Endothelial cell of umbilical vein (primary cell): ENCODE measurements at regions not wholly inside any gene's neighbourhood (a gene's known extent, or its start where the extent isn't known, plus 50 kb on each side); places are given as distances from the start of the nearest gene placed in this dataset.

Source experiments
- BruUV-seq: library from RNA; stranded (reverse); fragments of 400-500 nt; replicated peaks from 2 replicates; lab custom pipeline; 2021; lab: Mats Ljungman, UMichigan
- CTCF ChIA-PET: fragments of 300-600, 350-600 bp; sonication (Branson Sonifier 250); formaldehyde crosslinking; loops from one replicate; lab custom pipeline; 2021; ENCODE audit warnings: antibody characterized with exemption, inconsistent platforms; lab: Charles Lee
- POLR2A ChIA-PET: fragments of 300-600, 350-600 bp; sonication (Branson Sonifier 250); formaldehyde crosslinking; loops from one replicate; lab custom pipeline; 2021; ENCODE audit warnings: antibody characterized with exemption, inconsistent platforms; lab: Charles Lee
- DNase-seq: peaks from one replicate; pipeline ENCODE4 v3.0.0-alpha.2; 2011; ENCODE audit warnings: low read depth, low spot score
- FAIRE-seq: peaks from 2 replicates; lab custom pipeline; 2011; peaks lifted over from hg19 to GRCh38; lab: Jason Lieb, UNC
- H2AFZ ChIP-seq: 2 replicates; pipeline ENCODE4 v1.6.0; 2012; ENCODE audit warnings: low read depth, low read length, control low read depth, inconsistent platforms
- H3K27ac ChIP-seq: 2 replicates; pipeline ENCODE4 v1.5.1; 2011; ENCODE audit warnings: low read depth, mild to moderate bottlenecking, control low read depth, low read length, moderate library complexity; ENCODE audit not compliant: insufficient read depth
- H3K27me3 ChIP-seq, 2 experiments: 2 replicates each; pipeline versions ENCODE4 v1.6.0 to v1.6.1; 2011; ENCODE audit warnings: low read length in 2 of 2, mixed read lengths in 1 of 2; ENCODE audit not compliant: control insufficient read depth in 2 of 2, insufficient read depth in 2 of 2
- H3K36me3 ChIP-seq, 2 experiments: 2 replicates in 1 of 2; 3 replicates in 1 of 2; pipeline ENCODE4 v1.5.1; 2011; ENCODE audit warnings: low read length in 2 of 2, mild to moderate bottlenecking in 1 of 2, moderate library complexity in 1 of 2; ENCODE audit not compliant: control insufficient read depth in 2 of 2, insufficient read depth in 2 of 2; ENCODE audit errors: extremely low read depth in 1 of 2
- H3K4me1 ChIP-seq: 3 replicates; pipeline ENCODE4 v1.5.1; 2011; ENCODE audit warnings: mild to moderate bottlenecking, low read length; ENCODE audit not compliant: control insufficient read depth, insufficient read depth; ENCODE audit errors: extremely low read depth
- H3K4me2 ChIP-seq: 2 replicates; pipeline ENCODE4 v1.6.1; 2011; ENCODE audit warnings: low read length, control low read depth, mixed read lengths; ENCODE audit not compliant: insufficient read depth
- H3K4me3 ChIP-seq, 3 experiments: fragments of 200-600 bp in 1 of 3; sonication (generic), shearing (Covaris generic) in 1 of 3; replicated peaks in 1 of 3; 2 replicates each; pipeline ENCODE4 v1.5.1; 2011 to 2016; ENCODE audit warnings: control low read depth in 3 of 3, low read length in 3 of 3, mild to moderate bottlenecking in 2 of 3, inconsistent platforms in 1 of 3, low read depth in 1 of 3, moderate library complexity in 1 of 3; ENCODE audit not compliant: insufficient read depth in 1 of 3
- H3K79me2 ChIP-seq: 2 replicates; pipeline ENCODE4 v1.6.0; 2012; ENCODE audit warnings: low read length, inconsistent platforms; ENCODE audit not compliant: control insufficient read depth, insufficient read depth
- H3K9ac ChIP-seq: replicated peaks from 2 replicates; pipeline ENCODE3; 2011; ENCODE audit warnings: low read length, control low read depth; ENCODE audit not compliant: insufficient read depth; ENCODE audit errors: extremely low read depth
- H3K9me1 ChIP-seq: replicated peaks from 3 replicates; pipeline ENCODE4 v1.6.0; 2011; ENCODE audit warnings: mild to moderate bottlenecking, low read length; ENCODE audit not compliant: control insufficient read depth, insufficient read depth; ENCODE audit errors: extremely low read depth
- H3K9me3 ChIP-seq: replicated peaks from 2 replicates; pipeline ENCODE4 v1.5.1; 2012; ENCODE audit warnings: low read length, inconsistent platforms; ENCODE audit not compliant: control insufficient read depth, insufficient read depth
- H4K20me1 ChIP-seq: replicated peaks from 2 replicates; pipeline ENCODE3; 2011; ENCODE audit warnings: mild to moderate bottlenecking, low read length; ENCODE audit not compliant: control insufficient read depth, insufficient read depth; ENCODE audit errors: extremely low read depth
- CTCF ChIP-seq, 2 donors: IDR thresholded peaks; 1 replicate in 1 of 2; 2 replicates in 1 of 2; pipeline ENCODE4 v1.5.1; 2011; ENCODE audit warnings: low read length in 2 of 2, mild to moderate bottlenecking in 2 of 2, moderate library complexity in 2 of 2, control low read depth in 1 of 2, inconsistent platforms in 1 of 2, low read depth in 1 of 2; ENCODE audit not compliant: insufficient read depth in 1 of 2; ENCODE audit errors: extremely low read depth in 1 of 2
- EZH2 ChIP-seq: IDR thresholded peaks from 2 replicates; pipeline ENCODE4 v1.6.1; 2012; ENCODE audit warnings: borderline replicate concordance, low read depth, mild to moderate bottlenecking, moderate library complexity, low read length, inconsistent platforms; ENCODE audit not compliant: severe bottlenecking
- FOS ChIP-seq: IDR thresholded peaks from 2 replicates; pipeline ENCODE4 v1.6.1; 2011; ENCODE audit warnings: mild to moderate bottlenecking, low read length, moderate library complexity, borderline replicate concordance; ENCODE audit not compliant: insufficient read depth
- GATA2 ChIP-seq: IDR thresholded peaks from 2 replicates; pipeline ENCODE4 v1.7.0; 2011; ENCODE audit warnings: low read depth, mild to moderate bottlenecking, moderate library complexity, mixed read lengths, low read length; ENCODE audit not compliant: insufficient read length, insufficient read depth
- JUN ChIP-seq: IDR thresholded peaks from 2 replicates; pipeline ENCODE4 v1.6.1; 2011; ENCODE audit warnings: borderline replicate concordance, low read depth; ENCODE audit not compliant: insufficient read length, insufficient read depth
- MAX ChIP-seq: IDR thresholded peaks from 2 replicates; pipeline ENCODE4 v1.6.1; 2011; ENCODE audit not compliant: insufficient read depth, insufficient read length
- MYC ChIP-seq: IDR thresholded peaks from one replicate; pipeline ENCODE4 v1.6.1; 2011; ENCODE audit warnings: mild to moderate bottlenecking, low read depth, low read length
- POLR2A ChIP-seq: IDR thresholded peaks from 2 replicates; pipeline ENCODE4 v1.6.1; 2012; ENCODE audit warnings: low read depth, mild to moderate bottlenecking, control low read depth, low read length
- POLR2AphosphoS5 ChIP-seq: IDR thresholded peaks from 2 replicates; pipeline ENCODE4 v1.6.1; 2012; ENCODE audit warnings: low read depth, mild to moderate bottlenecking, control low read depth, low read length, moderate library complexity; ENCODE audit not compliant: insufficient read depth
- dilution Hi-C: fragments of 300-500 bp; cut with MboI; formaldehyde crosslinking; loops from one replicate; pipeline ENCODE4 v1.15.0; 2019; ENCODE audit warnings: low sequenced_read_pairs; ENCODE audit not compliant: extremely low pct_ligation_motif_present
- intact Hi-C: fragments of 100-400 bp; cut with micrococcal nuclease; formaldehyde crosslinking; loops from one replicate; pipeline ENCODE4 v1.10.0; 2022

- H3K9me3 ChIP-seq, result no peaks in the 10 kb centered on the region
- H3K27ac ChIP-seq, result no peak overlapping the region
- CTCF ChIA-PET, result no interaction called here
- H3K4me1 ChIP-seq, result no peaks in the 10 kb centered on the region
- DNase-seq (no peak), FAIRE-seq (no peak)
- no peak overlapping the region for H3K9ac ChIP-seq
- no peaks in the 10 kb centered on the region for H3K9me1 ChIP-seq
- no TSS peak for BruUV-seq
- H3K79me2 ChIP-seq, result no peaks in the 10 kb centered on the region
- no peaks in the 10 kb centered on the region for H4K20me1 ChIP-seq
- no peak for TF ChIP-seq MYC
- TF ChIP-seq POLR2AphosphoS5, result no peak
- dilution Hi-C loops (no loop called here), intact Hi-C loops (no loop called here)
- peaks cover 0 to 3% of the 10 kb centered on the region in 2 experiments for H3K27me3 ChIP-seq
- no peak overlapping the region for H2AFZ ChIP-seq
- H3K4me2 ChIP-seq, result no peak overlapping the region
- no peaks in the 10 kb centered on the region for H3K36me3 ChIP-seq
- POLR2A ChIA-PET, result no interaction called here
- no peak overlapping the region for H3K4me3 ChIP-seq
These were observed 215.7 kb upstream of the HABP2 start for GRCh38 chr10:113337142-113337541.

- ChIA-PET CTCF (interaction anchor here (1.1 to 1.2 kb wide), 2 partner anchors 10 to 15 kb away, joined by 3 to 4 read pairs; no protein-coding TSS in a partner anchor), POLR2A (no interaction called here)
- BruUV-seq, result no TSS peak
- H3K4me2 ChIP-seq, result no peak overlapping the region
- intact Hi-C loops, result no loop called here
- H3K9me1 ChIP-seq, result no peaks in the 10 kb centered on the region
- dilution Hi-C loops, result no loop called here
- no peaks in the 10 kb centered on the region for H4K20me1 ChIP-seq
- no peaks in the 10 kb centered on the region for H3K36me3 ChIP-seq
- DNase-seq, result no peak
- no peaks in the 10 kb centered on the region for H3K79me2 ChIP-seq
- H3K9me3 ChIP-seq, result no peaks in the 10 kb centered on the region
- peaks cover 0 to 3% of the 10 kb centered on the region in 2 experiments for H3K27me3 ChIP-seq
- H3K27ac ChIP-seq, result no peak overlapping the region
- H3K9ac ChIP-seq, result no peak overlapping the region
- no peak overlapping the region for H3K4me3 ChIP-seq
- FAIRE-seq, result no peak
- H3K4me1 ChIP-seq, result no peaks in the 10 kb centered on the region
- no peak overlapping the region for H2AFZ ChIP-seq
- TF ChIP-seq CTCF (IDR thresholded peaks at IDR 0.05; ENCODE audit: extremely low read depth in 1 of 2, insufficient read depth in 1 of 2, low read depth in 1 of 2, low read length in 2 of 2) (no peak), MYC (no peak), JUN (no peak), GATA2 (no peak), POLR2A (no peak), FOS (no peak), EZH2 (no peak), MAX (no peak), POLR2AphosphoS5 (no peak)
These were observed 213.7 kb upstream of the HABP2 start for GRCh38 chr10:113339121-113339520.
